VCaP (cell line): ENCODE measurements at regions not wholly inside any gene's neighbourhood (a gene's known extent, or its start where the extent isn't known, plus 50 kb on each side); places are given as distances from the start of the nearest gene placed in this dataset.
"Not testable (repeated sequence)": the region's sequence is repeated elsewhere in the genome, so short reads cannot be mapped to it uniquely, and the experiment has no call there.

Experiments
- H3K27ac ChIP-seq: fragments of 450-650 bp; 2 replicates; pipeline ENCODE4 v1.5.1; 2017
- CTCF ChIP-seq: fragments of 450-650 bp; conservative IDR thresholded peaks from 2 replicates; pipeline ENCODE4 v1.5.1; 2017; ENCODE audit warnings: mild to moderate bottlenecking, moderate library complexity

GRCh38 chr6:55058682-55059081 lies 115.6 kb upstream of the HCRTR2 start:
- no peak overlapping the region for H3K27ac ChIP-seq
- TF ChIP-seq CTCF = no peak

GRCh38 chr6:55064711-55065420 lies 109.4 kb upstream of the HCRTR2 start:
- H3K27ac ChIP-seq = no peak overlapping the region
- TF ChIP-seq CTCF = no peak

GRCh38 chr6:55069132-55069781 lies 105.1 kb upstream of the HCRTR2 start:
- no peak overlapping the region for H3K27ac ChIP-seq
- peak; percentile 84 for TF ChIP-seq CTCF

- no peak for TF ChIP-seq CTCF
- H3K27ac ChIP-seq = no peak overlapping the region
Measured at GRCh38 chr6:55082021-55082420, 92.3 kb upstream of the HCRTR2 start.

GRCh38 chr6:55088011-55088410 lies 86.3 kb upstream of the HCRTR2 start:
- not testable (repeated sequence) for H3K27ac ChIP-seq

GRCh38 chr6:55088902-55089301 lies 85.4 kb upstream of the HCRTR2 start:
- no peak for TF ChIP-seq CTCF
- no peak overlapping the region for H3K27ac ChIP-seq

- TF ChIP-seq CTCF = no peak
- no peak overlapping the region for H3K27ac ChIP-seq
Measured at GRCh38 chr6:55089325-55089724, 85.0 kb upstream of the HCRTR2 start.

GRCh38 chr6:55100686-55101085 lies 73.6 kb upstream of the HCRTR2 start:
- TF ChIP-seq CTCF = no peak

More at GRCh38 chr6:55100686-55101085, 73.6 kb upstream of the HCRTR2 start:
- no peak overlapping the region for H3K27ac ChIP-seq
